GM12878 (cell line): ENCODE measurements at regions not wholly inside any gene's neighbourhood (a gene's known extent, or its start where the extent isn't known, plus 50 kb on each side); places are given as distances from the start of the nearest gene placed in this dataset.

Experiments used
- ATAC-seq: fragments of 200-7000 bp; cut with Tn5 transposase; 3 replicates; pipeline ENCODE4 v1.9.1; 2020; ENCODE audit warnings: mild to moderate bottlenecking, moderate library complexity
- BruUV-seq: library from RNA; stranded (reverse); fragments of 400-500 nt; replicated peaks from 2 replicates; lab custom pipeline; 2021; lab: Mats Ljungman, UMichigan
- CTCF ChIA-PET: fragments of 300-600 bp; sonication (Branson Sonifier 250); formaldehyde crosslinking; extraction: SDS; loops from one replicate; lab custom pipeline; 2021; ENCODE audit warnings: inconsistent platforms; lab: Yijun Ruan, JAX
- POLR2A ChIA-PET: fragments of 350-600 bp; formaldehyde crosslinking; extraction: SDS; loops from one replicate; lab custom pipeline; 2021; ENCODE audit warnings: inconsistent platforms; lab: Charles Lee
- RAD21 ChIA-PET: fragments of 300-600 bp; sonication (Branson Sonifier 250); formaldehyde crosslinking; loops from one replicate; lab custom pipeline; 2023; ENCODE audit warnings: antibody characterized with exemption; ENCODE audit not compliant: unreplicated experiment; lab: Charles Lee
- SMC1A ChIA-PET: fragments of 300-600 bp; sonication (Branson Sonifier 250); formaldehyde crosslinking; loops from one replicate; lab custom pipeline; 2023; ENCODE audit not compliant: unreplicated experiment, uncharacterized antibody; lab: Charles Lee
- DNase-seq: peaks from one replicate; pipeline ENCODE4 v3.0.0-alpha.2; 2011; ENCODE audit warnings: low read depth, low spot score
- FAIRE-seq: peaks from 3 replicates; lab custom pipeline; 2011; peaks lifted over from hg19 to GRCh38; lab: Jason Lieb, UNC
- H2AFZ ChIP-seq: 2 replicates; pipeline ENCODE4 v1.6.0; 2011; ENCODE audit warnings: low read depth, low read length, control low read depth; ENCODE audit not compliant: control insufficient read depth
- H3K27ac ChIP-seq: 2 replicates; pipeline ENCODE4 v1.5.1; 2011; ENCODE audit warnings: control low read depth; ENCODE audit not compliant: control insufficient read depth, insufficient read depth
- H3K27me3 ChIP-seq, 2 experiments: replicated peaks in 1 of 2; 2 replicates each; pipeline versions ENCODE4 v1.6.0 to v1.6.1; 2011; ENCODE audit warnings: low read length in 1 of 2; ENCODE audit not compliant: control insufficient read depth in 2 of 2, insufficient read depth in 2 of 2
- H3K36me3 ChIP-seq, 2 experiments: 2 replicates each; pipeline ENCODE4 v1.5.1; 2011; ENCODE audit warnings: low read length in 1 of 2; ENCODE audit not compliant: control insufficient read depth in 2 of 2, insufficient read depth in 2 of 2
- H3K4me1 ChIP-seq: 2 replicates; pipeline ENCODE4 v1.6.1; 2011; ENCODE audit warnings: mild to moderate bottlenecking, low read length, moderate library complexity, mixed read lengths; ENCODE audit not compliant: control insufficient read depth, insufficient read depth
- H3K4me2 ChIP-seq: 2 replicates; pipeline ENCODE4 v1.6.0; 2011; ENCODE audit warnings: control low read depth; ENCODE audit not compliant: control insufficient read depth, insufficient read depth
- H3K4me3 ChIP-seq: fragments of 200-600 bp; sonication (generic); 2 replicates; pipeline ENCODE4 v1.5.1; 2016
- H3K79me2 ChIP-seq: 2 replicates; pipeline ENCODE4 v1.6.0; 2011; ENCODE audit warnings: low read length; ENCODE audit not compliant: control insufficient read depth, insufficient read depth
- H3K9ac ChIP-seq: 2 replicates; pipeline ENCODE4 v1.8.0; 2011; ENCODE audit warnings: low read length, control low read depth, mixed read lengths; ENCODE audit not compliant: control insufficient read depth, insufficient read depth
- H3K9me3 ChIP-seq: replicated peaks from 3 replicates; pipeline ENCODE4 v1.5.1; 2011; ENCODE audit warnings: mild to moderate bottlenecking, low read length; ENCODE audit not compliant: control insufficient read depth, insufficient read depth
- H4K20me1 ChIP-seq: 2 replicates; pipeline ENCODE4 v1.6.0; 2011; ENCODE audit not compliant: control insufficient read depth, insufficient read depth
- CHD4 ChIP-seq: fragments of 200-600 bp; sonication (generic); IDR thresholded peaks from 2 replicates; pipeline ENCODE4 v1.6.1; 2016; ENCODE audit warnings: mild to moderate bottlenecking
- EZH2 ChIP-seq: IDR thresholded peaks from 2 replicates; pipeline ENCODE4 v1.6.1; 2012; ENCODE audit warnings: low read depth, mild to moderate bottlenecking, control low read depth, inconsistent platforms, low read length, borderline replicate concordance; ENCODE audit not compliant: control insufficient read depth
- IKZF2 ChIP-seq, 2 experiments: fragments of 450-650 bp; IDR thresholded peaks; 2 replicates each; pipeline ENCODE4 v1.6.1; 2017; ENCODE audit warnings: mild to moderate bottlenecking in 2 of 2, moderate library complexity in 2 of 2
- MTA2 ChIP-seq: fragments of 450-650 bp; IDR thresholded peaks from 2 replicates; pipeline ENCODE4 v1.6.1; 2016; ENCODE audit warnings: low read depth, mild to moderate bottlenecking, moderate library complexity
- MYC ChIP-seq: IDR thresholded peaks from 2 replicates; pipeline ENCODE4 v1.6.1; 2011; ENCODE audit warnings: mild to moderate bottlenecking, low read length, moderate library complexity, inconsistent platforms; ENCODE audit not compliant: insufficient read depth, insufficient replicate concordance, insufficient read length, severe bottlenecking
- NFYB ChIP-seq: IDR thresholded peaks from 2 replicates; pipeline ENCODE4 v1.6.1; 2011; ENCODE audit warnings: low read depth, mild to moderate bottlenecking, low read length, improper control_type of control experiment, moderate library complexity; ENCODE audit not compliant: insufficient read depth
- PBX3 ChIP-seq: IDR thresholded peaks from 2 replicates; pipeline ENCODE4 v1.6.1; 2011; ENCODE audit warnings: mild to moderate bottlenecking, low read depth, low read length, moderate library complexity; ENCODE audit not compliant: insufficient replicate concordance
- REST ChIP-seq: IDR thresholded peaks from 2 replicates; pipeline ENCODE4 v1.6.1; 2012; ENCODE audit warnings: mild to moderate bottlenecking, low read depth, low read length
- ZNF592 ChIP-seq: fragments of 450-650 bp; IDR thresholded peaks from 2 replicates; pipeline ENCODE4 v1.6.1; 2017; ENCODE audit warnings: mild to moderate bottlenecking, moderate library complexity
- WGBS: methylation state at CpG from one replicate; pipeline ENCODE4 v1.1.6; 2016; ENCODE audit warnings: low lambda C conversion rate; ENCODE audit not compliant: insufficient replicate concordance, insufficient coverage; ENCODE audit errors: missing lambda C conversion rate; 5-methylcytosine and 5-hydroxymethylcytosine counted together
- in situ Hi-C: fragments of 300-500 bp; cut with MboI; formaldehyde crosslinking; loops from 9 replicates; pipeline ENCODE4 v1.14.3; 2018; ENCODE audit warnings: mixed read lengths
- intact Hi-C: fragments of 100-400 bp; cut with micrococcal nuclease; formaldehyde crosslinking; loops from one replicate; pipeline ENCODE4 v1.14.2; 2022; ENCODE audit not compliant: unreplicated experiment

- Histone ChIP-seq H3K9me3 (no peaks in the 10 kb centered on the region), H4K20me1 (no peaks in the 10 kb centered on the region), H3K4me2 (no peak overlapping the region), H3K27me3 (no peaks in the 10 kb centered on the region), H3K4me3 (no peak overlapping the region), H2AFZ (no peak overlapping the region), H3K9ac (no peak overlapping the region), H3K4me1 (no peaks in the 10 kb centered on the region), H3K79me2 (no peaks in the 10 kb centered on the region), H3K27ac (no peak overlapping the region), H3K36me3 (no peaks in the 10 kb centered on the region)
- POLR2A ChIA-PET = no interaction called here
- TF ChIP-seq MYC (no peak), IKZF2 (IDR thresholded peaks at IDR 0.05) (no peak), PBX3 (no peak), EZH2 (no peak), MTA2 (no peak), REST (no peak), ZNF592 (no peak), NFYB (no peak), CHD4 (no peak)
- CTCF ChIA-PET = interaction anchor here (0.6 kb wide), 1 partner anchor 711 kb away, joined by 3 read pairs; no protein-coding TSS in a partner anchor
- WGBS = 43% methylated on average over 3 of the region's 3 CpGs
- FAIRE-seq (no peak), DNase-seq (no peak), ATAC-seq (no peak)
- intact Hi-C loops = no loop called here
- RAD21 ChIA-PET = no interaction called here
- in situ Hi-C loops = no loop called here
- no TSS peak for BruUV-seq
- SMC1A ChIA-PET = interaction anchor here (1.0 kb wide), 1 partner anchor 65 kb away, joined by 3 read pairs; no protein-coding TSS in a partner anchor
Measured at GRCh38 chr13:89951341-89951740, 1396.1 kb upstream of the MIR17HG start.
